ENCODE measurements at regions not wholly inside any gene's neighbourhood (a gene's known extent, or its start where the extent isn't known, plus 50 kb on each side); places are given as distances from the start of the nearest gene placed in this dataset.

DNA sequence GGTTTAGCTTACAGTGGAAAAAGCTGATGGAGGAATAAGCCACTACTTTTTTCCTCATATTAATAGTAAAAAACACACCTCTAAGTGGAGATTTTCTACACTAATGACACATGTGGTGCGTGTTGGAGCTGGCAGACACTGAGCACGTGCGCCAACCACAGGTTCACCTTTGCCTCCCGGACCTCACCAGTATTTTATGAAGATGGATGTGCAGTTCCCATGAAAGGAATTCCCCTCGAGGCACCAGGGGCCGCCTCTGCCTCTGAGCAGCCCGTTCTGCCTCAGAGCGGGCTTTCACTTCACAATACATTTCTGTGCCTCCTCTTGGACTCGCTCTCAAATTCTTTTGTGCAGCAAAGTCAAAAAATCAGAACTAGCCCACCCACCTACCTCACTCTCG lies 477.5 kb upstream of the ADARB2 start:
- WGBS: 71% methylated on average over 9 of the region's 10 CpGs
- H3K4me2 ChIP-seq (ENCODE audit: low read length, poor library complexity, severe bottlenecking): no peak overlapping the region

DNA sequence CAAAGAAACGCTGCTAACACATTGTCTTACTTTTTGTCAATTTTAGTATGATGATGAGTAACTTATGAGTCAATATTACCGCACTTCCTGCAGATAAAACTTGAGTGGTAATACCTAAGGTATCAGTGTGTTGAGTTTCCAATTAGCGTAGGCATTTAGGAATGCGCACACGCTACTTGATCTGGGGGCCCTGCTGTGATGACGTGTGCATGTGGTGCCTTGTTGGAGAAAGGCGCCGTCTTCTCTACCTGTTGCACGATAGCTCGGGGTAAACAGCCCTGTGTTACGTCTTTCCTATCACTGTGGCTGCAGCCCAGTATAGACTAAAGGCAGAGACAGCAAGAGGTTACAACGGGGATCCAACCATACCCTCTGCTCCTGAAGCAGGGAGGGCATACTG lies 476.8 kb upstream of the ADARB2 start:
- 75% methylated on average over 12 of the region's 12 CpGs for WGBS
- no peak overlapping the region for H2BK12ac ChIP-seq (ENCODE audit: low read length in 2 of 2)
- peak overlapping the region; percentile 73 for H4K91ac ChIP-seq (ENCODE audit: low read length)
- H2BK120ac ChIP-seq (ENCODE audit: low read depth, low read length): no peak overlapping the region
- H3K18ac ChIP-seq (ENCODE audit: low read depth in 1 of 2, low read length in 2 of 2): no peak overlapping the region
- H3K4ac ChIP-seq (ENCODE audit: low read depth in 1 of 2, low read length in 2 of 2): no peak overlapping the region
- H3K4me1 ChIP-seq (ENCODE audit: control insufficient read depth, insufficient read depth, low read depth, low read length): peaks cover 9% of the 10 kb centered on the region
- no peak overlapping the region for H3K4me3 ChIP-seq (ENCODE audit: insufficient read depth in 1 of 2, low read depth in 1 of 2, low read length in 2 of 2)
- H3K79me1 ChIP-seq (replicated peaks; ENCODE audit: low read length, poor library complexity, severe bottlenecking): no peaks in the 10 kb centered on the region
- peak; percentile 18 for DNase-seq
- no peak overlapping the region for H4K8ac ChIP-seq (ENCODE audit: low read length)
- no peak overlapping the region for H3K9ac ChIP-seq (ENCODE audit: low read length)
- H3K9me3 ChIP-seq (ENCODE audit: control insufficient read depth, low read length): peaks cover 8% of the 10 kb centered on the region
- H3K4me2 ChIP-seq (ENCODE audit: low read length, poor library complexity, severe bottlenecking): peak overlapping the region; percentile 17
- H2AK5ac ChIP-seq (ENCODE audit: low read length, severe bottlenecking): no peak overlapping the region
- H2AFZ ChIP-seq (ENCODE audit: low read depth, low read length): no peak overlapping the region
- no peak overlapping the region for H2BK15ac ChIP-seq (ENCODE audit: low read depth, poor library complexity, severe bottlenecking)
- no peaks in the 10 kb centered on the region for H3K36me3 ChIP-seq (ENCODE audit: control insufficient read depth in 1 of 2, insufficient read depth in 2 of 2, low read depth in 1 of 2, low read length in 2 of 2)
- no peak overlapping the region for H3K23ac ChIP-seq (ENCODE audit: low read length in 2 of 2)
- no peaks in the 10 kb centered on the region for H3K27me3 ChIP-seq (ENCODE audit: control insufficient read depth in 1 of 2, insufficient read depth in 1 of 2, low read length in 2 of 2)
- H3K14ac ChIP-seq (ENCODE audit: low read length in 2 of 2): no peak overlapping the region
- H2BK5ac ChIP-seq (ENCODE audit: low read depth, low read length, poor library complexity, severe bottlenecking): no peak overlapping the region
- no peak overlapping the region for H3K27ac ChIP-seq (ENCODE audit: low read length, poor library complexity, severe bottlenecking)

More for the DNA sequence above, 477.5 kb upstream of the ADARB2 start:
- Histone ChIP-seq H3K4me3 (ENCODE audit: insufficient read depth in 1 of 2, low read depth in 1 of 2, low read length in 2 of 2) (no peak overlapping the region), H2BK12ac (ENCODE audit: low read length in 2 of 2) (no peak overlapping the region), H3K18ac (ENCODE audit: low read depth in 1 of 2, low read length in 2 of 2) (no peak overlapping the region), H2BK15ac (ENCODE audit: low read depth, poor library complexity, severe bottlenecking) (no peak overlapping the region), H3K9ac (ENCODE audit: low read length) (no peak overlapping the region), H3K27ac (ENCODE audit: low read length, poor library complexity, severe bottlenecking) (no peak overlapping the region), H3K36me3 (ENCODE audit: control insufficient read depth in 1 of 2, insufficient read depth in 2 of 2, low read depth in 1 of 2, low read length in 2 of 2) (no peaks in the 10 kb centered on the region), H2BK120ac (ENCODE audit: low read depth, low read length) (no peak overlapping the region), H3K9me3 (ENCODE audit: control insufficient read depth, low read length) (peaks cover 8% of the 10 kb centered on the region), H4K8ac (ENCODE audit: low read length) (no peak overlapping the region), H3K14ac (ENCODE audit: low read length in 2 of 2) (no peak overlapping the region), H2BK5ac (ENCODE audit: low read depth, low read length, poor library complexity, severe bottlenecking) (no peak overlapping the region), H2AFZ (ENCODE audit: low read depth, low read length) (no peak overlapping the region), H3K23ac (ENCODE audit: low read length in 2 of 2) (no peak overlapping the region), H3K4me1 (ENCODE audit: control insufficient read depth, insufficient read depth, low read depth, low read length) (peaks cover 9% of the 10 kb centered on the region), H4K91ac (ENCODE audit: low read length) (no peak overlapping the region), H3K27me3 (ENCODE audit: control insufficient read depth in 1 of 2, insufficient read depth in 1 of 2, low read length in 2 of 2) (no peaks in the 10 kb centered on the region), H3K4ac (ENCODE audit: low read depth in 1 of 2, low read length in 2 of 2) (no peak overlapping the region), H3K79me1 (replicated peaks; ENCODE audit: low read length, poor library complexity, severe bottlenecking) (no peaks in the 10 kb centered on the region), H2AK5ac (ENCODE audit: low read length, severe bottlenecking) (no peak overlapping the region)
- no peak for DNase-seq

DNA sequence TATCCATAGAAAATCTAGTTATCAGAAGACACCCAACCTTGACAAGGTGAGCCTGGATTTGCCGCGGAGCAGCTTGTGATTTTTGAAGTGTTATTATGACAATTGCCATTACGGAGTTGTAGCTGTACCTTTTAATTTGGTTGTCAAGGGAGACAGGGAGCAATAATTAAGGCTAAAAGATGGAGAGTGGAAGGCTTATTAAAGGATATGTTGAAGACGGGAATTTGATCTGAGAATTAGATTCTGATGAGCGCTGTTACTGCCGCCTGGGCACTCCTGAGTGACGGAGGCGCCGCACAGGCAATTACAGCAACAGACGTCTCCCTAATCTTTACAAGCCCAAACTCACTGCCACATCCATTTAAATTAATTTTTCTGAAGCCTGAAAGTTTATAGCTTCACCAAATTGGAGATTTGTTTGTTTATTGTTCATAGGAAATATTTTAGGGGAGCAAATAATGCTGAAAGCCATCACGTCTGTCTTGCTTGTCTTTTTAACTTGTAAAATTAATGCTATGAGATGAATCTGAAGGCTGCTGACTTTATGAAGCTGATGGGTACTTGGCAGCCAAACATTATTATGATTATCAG lies 475.0 kb upstream of the ADARB2 start:
- no peak overlapping the region for H2BK120ac ChIP-seq (ENCODE audit: low read depth, low read length)
- no peak overlapping the region for H3K4me2 ChIP-seq (ENCODE audit: low read length, poor library complexity, severe bottlenecking)
- H3K4ac ChIP-seq (ENCODE audit: low read depth in 1 of 2, low read length in 2 of 2): no peak overlapping the region
- H3K9ac ChIP-seq (ENCODE audit: low read length): no peak overlapping the region
- peaks cover 8% of the 10 kb centered on the region for H3K9me3 ChIP-seq (ENCODE audit: control insufficient read depth, low read length)
- H2BK15ac ChIP-seq (ENCODE audit: low read depth, poor library complexity, severe bottlenecking): no peak overlapping the region
- no peak overlapping the region for H4K8ac ChIP-seq (ENCODE audit: low read length)
- H2AK5ac ChIP-seq (ENCODE audit: low read length, severe bottlenecking): no peak overlapping the region
- no peak overlapping the region for H2BK5ac ChIP-seq (ENCODE audit: low read depth, low read length, poor library complexity, severe bottlenecking)
- no peak overlapping the region for H3K4me3 ChIP-seq (ENCODE audit: insufficient read depth in 1 of 2, low read depth in 1 of 2, low read length in 2 of 2)
- H3K36me3 ChIP-seq (ENCODE audit: control insufficient read depth in 1 of 2, insufficient read depth in 2 of 2, low read depth in 1 of 2, low read length in 2 of 2): no peaks in the 10 kb centered on the region
- 87% methylated on average over 6 of the region's 11 CpGs for WGBS
- no peak overlapping the region for H2BK12ac ChIP-seq (ENCODE audit: low read length in 2 of 2)
- no peak overlapping the region for H4K91ac ChIP-seq (ENCODE audit: low read length)
- no peaks in the 10 kb centered on the region for H3K79me1 ChIP-seq (replicated peaks; ENCODE audit: low read length, poor library complexity, severe bottlenecking)
- H3K27me3 ChIP-seq (ENCODE audit: control insufficient read depth in 1 of 2, insufficient read depth in 1 of 2, low read length in 2 of 2): no peaks in the 10 kb centered on the region
- H3K14ac ChIP-seq (ENCODE audit: low read length in 2 of 2): no peak overlapping the region
- no peak overlapping the region for H3K18ac ChIP-seq (ENCODE audit: low read depth in 1 of 2, low read length in 2 of 2)
- no peak overlapping the region for H3K27ac ChIP-seq (ENCODE audit: low read length, poor library complexity, severe bottlenecking)
- no peak overlapping the region for H2AFZ ChIP-seq (ENCODE audit: low read depth, low read length)
- DNase-seq: no peak
- peaks cover 9% of the 10 kb centered on the region for H3K4me1 ChIP-seq (ENCODE audit: control insufficient read depth, insufficient read depth, low read depth, low read length)
- H3K23ac ChIP-seq (ENCODE audit: low read length in 2 of 2): no peak overlapping the region

DNA sequence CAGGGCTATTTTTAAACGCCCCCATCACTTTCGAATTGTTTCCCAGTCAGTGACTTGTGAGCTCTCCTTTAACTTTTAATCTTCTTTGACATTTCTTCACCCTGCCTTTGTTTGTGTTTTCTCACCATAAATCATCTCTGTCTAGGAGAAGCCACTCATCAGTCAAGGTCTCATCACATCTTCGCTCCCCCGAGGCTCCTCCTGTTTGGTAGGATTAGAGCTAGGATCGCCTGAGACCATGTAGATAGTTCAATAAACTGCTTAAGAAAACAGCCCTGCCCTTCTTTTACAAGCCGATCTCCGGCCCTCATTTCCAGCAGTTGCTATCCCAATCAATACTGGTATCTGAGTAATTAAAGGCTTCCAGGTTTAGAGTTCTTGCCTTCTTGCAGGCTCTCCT lies 472.8 kb upstream of the ADARB2 start:
- no peak overlapping the region for H3K27ac ChIP-seq (ENCODE audit: low read length, poor library complexity, severe bottlenecking)
- no peak overlapping the region for H2BK120ac ChIP-seq (ENCODE audit: low read depth, low read length)
- no peak overlapping the region for H4K91ac ChIP-seq (ENCODE audit: low read length)
- H3K9ac ChIP-seq (ENCODE audit: low read length): no peak overlapping the region
- H3K79me1 ChIP-seq (replicated peaks; ENCODE audit: low read length, poor library complexity, severe bottlenecking): no peaks in the 10 kb centered on the region
- H2BK12ac ChIP-seq (ENCODE audit: low read length in 2 of 2): no peak overlapping the region
- H3K27me3 ChIP-seq (ENCODE audit: control insufficient read depth in 1 of 2, insufficient read depth in 1 of 2, low read length in 2 of 2): no peaks in the 10 kb centered on the region
- 35% methylated on average over 7 of the region's 7 CpGs for WGBS
- H3K4ac ChIP-seq (ENCODE audit: low read depth in 1 of 2, low read length in 2 of 2): no peak overlapping the region
- H4K8ac ChIP-seq (ENCODE audit: low read length): no peak overlapping the region
- no peak overlapping the region for H2AFZ ChIP-seq (ENCODE audit: low read depth, low read length)
- H3K4me3 ChIP-seq (ENCODE audit: insufficient read depth in 1 of 2, low read depth in 1 of 2, low read length in 2 of 2): no peak overlapping the region
- H3K9me3 ChIP-seq (ENCODE audit: control insufficient read depth, low read length): peaks cover 8% of the 10 kb centered on the region
- peaks cover 9% of the 10 kb centered on the region for H3K4me1 ChIP-seq (ENCODE audit: control insufficient read depth, insufficient read depth, low read depth, low read length)
- DNase-seq: no peak
- no peak overlapping the region for H3K14ac ChIP-seq (ENCODE audit: low read length in 2 of 2)
- H3K36me3 ChIP-seq (ENCODE audit: control insufficient read depth in 1 of 2, insufficient read depth in 2 of 2, low read depth in 1 of 2, low read length in 2 of 2): no peaks in the 10 kb centered on the region
- H2BK5ac ChIP-seq (ENCODE audit: low read depth, low read length, poor library complexity, severe bottlenecking): no peak overlapping the region
- no peak overlapping the region for H2BK15ac ChIP-seq (ENCODE audit: low read depth, poor library complexity, severe bottlenecking)
- no peak overlapping the region for H3K23ac ChIP-seq (ENCODE audit: low read length in 2 of 2)
- H3K18ac ChIP-seq (ENCODE audit: low read depth in 1 of 2, low read length in 2 of 2): no peak overlapping the region
- H2AK5ac ChIP-seq (ENCODE audit: low read length, severe bottlenecking): no peak overlapping the region
- no peak overlapping the region for H3K4me2 ChIP-seq (ENCODE audit: low read length, poor library complexity, severe bottlenecking)

All from mesenchymal stem cell (in vitro differentiated cells and primary cell).